ENCODE measurements at regions not wholly inside any gene's neighbourhood (a gene's known extent, or its start where the extent isn't known, plus 50 kb on each side); places are given as distances from the start of the nearest gene placed in this dataset.
"Not testable (repeated sequence)": the region's sequence is repeated elsewhere in the genome, so short reads cannot be mapped to it uniquely, and the experiment has no call there.

- intact Hi-C loops (cut with DNase I) = no loop called here
- no peaks in the 10 kb centered on the region for H3K9me3 ChIP-seq
- H3K27me3 ChIP-seq = no peaks in the 10 kb centered on the region
- TF ChIP-seq, protein P1, sequence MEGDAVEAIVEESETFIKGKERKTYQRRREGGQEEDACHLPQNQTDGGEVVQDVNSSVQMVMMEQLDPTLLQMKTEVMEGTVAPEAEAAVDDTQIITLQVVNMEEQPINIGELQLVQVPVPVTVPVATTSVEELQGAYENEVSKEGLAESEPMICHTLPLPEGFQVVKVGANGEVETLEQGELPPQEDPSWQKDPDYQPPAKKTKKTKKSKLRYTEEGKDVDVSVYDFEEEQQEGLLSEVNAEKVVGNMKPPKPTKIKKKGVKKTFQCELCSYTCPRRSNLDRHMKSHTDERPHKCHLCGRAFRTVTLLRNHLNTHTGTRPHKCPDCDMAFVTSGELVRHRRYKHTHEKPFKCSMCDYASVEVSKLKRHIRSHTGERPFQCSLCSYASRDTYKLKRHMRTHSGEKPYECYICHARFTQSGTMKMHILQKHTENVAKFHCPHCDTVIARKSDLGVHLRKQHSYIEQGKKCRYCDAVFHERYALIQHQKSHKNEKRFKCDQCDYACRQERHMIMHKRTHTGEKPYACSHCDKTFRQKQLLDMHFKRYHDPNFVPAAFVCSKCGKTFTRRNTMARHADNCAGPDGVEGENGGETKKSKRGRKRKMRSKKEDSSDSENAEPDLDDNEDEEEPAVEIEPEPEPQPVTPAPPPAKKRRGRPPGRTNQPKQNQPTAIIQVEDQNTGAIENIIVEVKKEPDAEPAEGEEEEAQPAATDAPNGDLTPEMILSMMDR (IDR thresholded peaks at IDR 0.05) = no peak
- no peak for TF ChIP-seq POLR2A (IDR thresholded peaks at IDR 0.05)
- no peak for DNase-seq
- H3K36me3 ChIP-seq = no peaks in the 10 kb centered on the region
- H3K4me1 ChIP-seq = no peaks in the 10 kb centered on the region
- no peak overlapping the region for H3K4me3 ChIP-seq (replicated peaks in 1 of 3)
- 64 to 72% methylated on average over 1 of the region's 1 CpG for WGBS, 2 donors
- H3K27ac ChIP-seq = no peak overlapping the region
These were observed 511.5 kb upstream of the CYLC2 start for GRCh38 chr9:102483651-102484050.

GRCh38 chr9:102482776-102483175 lies 512.4 kb upstream of the CYLC2 start:
- Histone ChIP-seq H3K27ac (no peak overlapping the region), H3K9me3 (no peaks in the 10 kb centered on the region), H3K27me3 (no peaks in the 10 kb centered on the region), H3K4me3 (replicated peaks in 1 of 3) (no peak overlapping the region), H3K36me3 (no peaks in the 10 kb centered on the region), H3K4me1 (no peaks in the 10 kb centered on the region)
- WGBS, 2 donors = 93 to 94% methylated on average over 1 of the region's 1 CpG
- intact Hi-C loops (cut with DNase I) = no loop called here
- TF ChIP-seq, protein P1 (IDR thresholded peaks at IDR 0.05) = no peak
- TF ChIP-seq POLR2A (IDR thresholded peaks at IDR 0.05) = no peak
- DNase-seq = no peak

- H3K36me3 ChIP-seq = no peaks in the 10 kb centered on the region
- TF ChIP-seq POLR2A (IDR thresholded peaks at IDR 0.05) = no peak
- TF ChIP-seq, protein P1 (IDR thresholded peaks at IDR 0.05) = no peak
- no peaks in the 10 kb centered on the region for H3K9me3 ChIP-seq
- no peak overlapping the region for H3K4me3 ChIP-seq (replicated peaks in 1 of 3)
- intact Hi-C loops (cut with DNase I) = no loop called here
- no peak overlapping the region for H3K27ac ChIP-seq
- H3K4me1 ChIP-seq = no peaks in the 10 kb centered on the region
- no peak for DNase-seq
- 74 to 77% methylated on average over 3 of the region's 3 CpGs for WGBS, 2 donors
- no peaks in the 10 kb centered on the region for H3K27me3 ChIP-seq
These were observed 515.9 kb upstream of the CYLC2 start for GRCh38 chr9:102479191-102479590.

DNA sequence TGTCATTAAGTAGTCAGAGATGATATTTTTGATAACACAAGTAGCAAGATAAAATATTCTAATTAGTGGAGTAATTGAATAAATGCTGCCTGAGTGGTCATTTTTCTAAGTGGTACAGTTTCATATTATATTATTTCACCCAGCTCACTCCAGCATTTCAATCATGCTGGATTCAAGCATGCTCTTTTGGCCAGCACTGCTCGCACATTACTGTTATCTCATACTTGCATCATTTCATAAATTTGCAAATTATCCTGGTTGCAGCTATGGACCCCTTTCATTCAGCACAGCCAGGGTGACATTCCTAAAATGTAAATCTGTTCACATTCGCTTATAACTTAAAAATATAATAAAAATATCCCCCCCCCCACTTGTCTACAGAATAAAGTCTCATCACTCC lies 520.8 kb upstream of the CYLC2 start:
- no peaks in the 10 kb centered on the region for H3K27me3 ChIP-seq
- DNase-seq = no peak
- H3K27ac ChIP-seq = no peak overlapping the region
- H3K9me3 ChIP-seq = no peaks in the 10 kb centered on the region
- H3K4me3 ChIP-seq (replicated peaks in 1 of 3) = no peak overlapping the region
- no peaks in the 10 kb centered on the region for H3K4me1 ChIP-seq
- WGBS, 2 donors = 78 to 88% methylated on average over 2 of the region's 2 CpGs
- TF ChIP-seq, protein P1 (IDR thresholded peaks at IDR 0.05) = no peak
- no peak for TF ChIP-seq POLR2A (IDR thresholded peaks at IDR 0.05)
- no peaks in the 10 kb centered on the region for H3K36me3 ChIP-seq
- intact Hi-C loops (cut with DNase I) = no loop called here

DNA sequence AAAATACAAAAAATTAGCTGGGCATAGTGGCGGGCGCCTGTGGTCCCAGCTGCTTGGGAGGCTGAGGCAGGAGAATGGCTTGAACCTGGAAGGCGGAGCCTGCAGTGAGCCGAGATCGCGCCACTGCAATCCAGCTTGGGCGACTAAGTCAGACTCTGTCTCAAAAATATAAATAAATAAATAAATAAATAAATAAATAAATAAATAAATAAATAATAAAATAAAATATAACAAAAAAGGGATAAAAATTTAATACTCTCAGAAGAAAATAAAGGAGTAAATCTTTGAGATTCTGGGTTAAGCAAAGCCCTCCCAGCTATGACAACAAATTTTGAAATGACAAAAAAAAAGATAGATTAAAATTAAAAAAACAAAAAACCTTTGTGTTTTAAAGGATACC lies 525.7 kb upstream of the CYLC2 start:
- H3K36me3 ChIP-seq; H3K4me1 ChIP-seq; H3K9me3 ChIP-seq; intact Hi-C loops (cut with DNase I); H3K27me3 ChIP-seq; H3K4me3 ChIP-seq (replicated peaks in 1 of 3); H3K27ac ChIP-seq; DNase-seq: not testable (repeated sequence)
- WGBS, 2 donors = 98 to 99% methylated on average over 7 of the region's 7 CpGs

All from thyroid gland (tissue), 4 donors.